ENCODE measurements at regions not wholly inside any gene's neighbourhood (a gene's known extent, or its start where the extent isn't known, plus 50 kb on each side); places are given as distances from the start of the nearest gene placed in this dataset.
A peak's percentile ranks its signal among the peaks of the same experiment; 100 is the strongest.

- intact Hi-C loops (cut with DNase I; ENCODE audit: low total_unique reads): no loop called here
- TF ChIP-seq POLR2A (IDR thresholded peaks at IDR 0.05) (no peak), CTCF (IDR thresholded peaks at IDR 0.05) (no peak)
Measured at GRCh38 chr5:142397178-142397577, 72.4 kb upstream of the SPRY4 start.

GRCh38 chr5:142396436-142397038 is 71.7 kb upstream of the SPRY4 start:
- H3K4me1 ChIP-seq: no peaks in the 10 kb centered on the region
- no peaks in the 10 kb centered on the region for H3K9me3 ChIP-seq
- no peak for DNase-seq
- intact Hi-C loops (cut with DNase I; ENCODE audit: low total_unique reads): no loop called here
- TF ChIP-seq CTCF (IDR thresholded peaks at IDR 0.05) (no peak), POLR2A (IDR thresholded peaks at IDR 0.05) (no peak)
- H3K4me3 ChIP-seq: no peak overlapping the region
- H3K27ac ChIP-seq: no peak overlapping the region
- H3K27me3 ChIP-seq: no peaks in the 10 kb centered on the region
- no peaks in the 10 kb centered on the region for H3K36me3 ChIP-seq

More at GRCh38 chr5:142397178-142397577, 72.4 kb upstream of the SPRY4 start:
- Histone ChIP-seq H3K27ac (no peak overlapping the region), H3K4me1 (no peaks in the 10 kb centered on the region), H3K36me3 (no peaks in the 10 kb centered on the region), H3K9me3 (no peaks in the 10 kb centered on the region), H3K4me3 (no peak overlapping the region), H3K27me3 (no peaks in the 10 kb centered on the region)
- no peak for DNase-seq

GRCh38 chr5:142395334-142395733 is 70.5 kb upstream of the SPRY4 start:
- intact Hi-C loops (cut with DNase I; ENCODE audit: low total_unique reads): no loop called here
- Histone ChIP-seq H3K4me3 (no peak overlapping the region), H3K9me3 (no peaks in the 10 kb centered on the region), H3K27ac (no peak overlapping the region), H3K36me3 (no peaks in the 10 kb centered on the region), H3K27me3 (no peaks in the 10 kb centered on the region), H3K4me1 (no peaks in the 10 kb centered on the region)
- DNase-seq: no peak
- TF ChIP-seq POLR2A (IDR thresholded peaks at IDR 0.05) (no peak), CTCF (IDR thresholded peaks at IDR 0.05) (no peak)

- H3K27me3 ChIP-seq: no peaks in the 10 kb centered on the region
- no peak for DNase-seq
- H3K27ac ChIP-seq: peak overlapping the region in 1 of 2 donors; percentile 39
Measured at GRCh38 chr5:142391058-142391845, 66.4 kb upstream of the SPRY4 start.

More at GRCh38 chr5:142391058-142391845, 66.4 kb upstream of the SPRY4 start:
- Histone ChIP-seq H3K4me3 (no peak overlapping the region), H3K9me3 (no peaks in the 10 kb centered on the region), H3K36me3 (no peaks in the 10 kb centered on the region), H3K4me1 (no peaks in the 10 kb centered on the region)
- no peak for TF ChIP-seq CTCF (IDR thresholded peaks at IDR 0.05)
- intact Hi-C loops (cut with DNase I; ENCODE audit: low total_unique reads): no loop called here
